ENCODE measurements at regions not wholly inside any gene's neighbourhood (a gene's known extent, or its start where the extent isn't known, plus 50 kb on each side); places are given as distances from the start of the nearest gene placed in this dataset.

DNA sequence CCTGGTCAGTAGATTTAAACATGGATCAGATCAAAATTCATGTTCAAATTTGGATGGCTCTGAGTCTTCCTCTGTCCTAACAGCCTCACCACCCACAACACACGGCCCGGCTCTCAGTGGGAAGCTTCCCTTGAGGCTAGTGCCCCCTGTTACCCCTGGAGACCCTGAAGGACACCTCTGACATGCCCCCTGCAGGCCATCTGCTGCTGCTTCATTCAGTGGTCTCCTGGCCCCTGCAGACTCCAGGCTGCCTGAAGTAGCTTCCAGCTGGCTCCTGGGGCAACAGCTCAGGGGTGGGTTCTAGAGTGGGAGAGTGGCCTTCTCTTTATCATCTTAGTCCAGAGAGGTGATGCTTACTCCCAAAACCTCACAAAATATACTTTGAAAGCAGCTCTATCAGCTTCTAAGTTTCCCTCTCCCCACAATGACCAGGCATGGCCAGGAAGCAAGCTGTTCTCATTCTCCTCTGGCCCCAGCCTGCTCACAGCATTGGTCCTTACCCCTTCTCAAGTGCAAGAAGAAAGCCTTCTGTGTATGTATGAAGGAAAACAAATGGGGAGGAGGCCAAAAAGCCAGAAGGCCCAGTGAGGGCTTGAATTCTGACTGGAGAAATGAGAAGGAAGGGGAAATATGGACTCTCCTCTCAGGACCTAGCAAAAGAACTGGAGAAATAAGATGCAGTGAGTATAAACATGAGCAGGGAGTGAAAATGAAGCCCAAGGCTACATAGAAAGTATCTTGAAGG, 189.6 kb upstream of the INHBA start:
- intact Hi-C loops (cut with DNase I; ENCODE audit: low total_unique reads) = no loop called here
- TF ChIP-seq POLR2A (IDR thresholded peaks at IDR 0.05) = no peak
- TF ChIP-seq, protein P1, sequence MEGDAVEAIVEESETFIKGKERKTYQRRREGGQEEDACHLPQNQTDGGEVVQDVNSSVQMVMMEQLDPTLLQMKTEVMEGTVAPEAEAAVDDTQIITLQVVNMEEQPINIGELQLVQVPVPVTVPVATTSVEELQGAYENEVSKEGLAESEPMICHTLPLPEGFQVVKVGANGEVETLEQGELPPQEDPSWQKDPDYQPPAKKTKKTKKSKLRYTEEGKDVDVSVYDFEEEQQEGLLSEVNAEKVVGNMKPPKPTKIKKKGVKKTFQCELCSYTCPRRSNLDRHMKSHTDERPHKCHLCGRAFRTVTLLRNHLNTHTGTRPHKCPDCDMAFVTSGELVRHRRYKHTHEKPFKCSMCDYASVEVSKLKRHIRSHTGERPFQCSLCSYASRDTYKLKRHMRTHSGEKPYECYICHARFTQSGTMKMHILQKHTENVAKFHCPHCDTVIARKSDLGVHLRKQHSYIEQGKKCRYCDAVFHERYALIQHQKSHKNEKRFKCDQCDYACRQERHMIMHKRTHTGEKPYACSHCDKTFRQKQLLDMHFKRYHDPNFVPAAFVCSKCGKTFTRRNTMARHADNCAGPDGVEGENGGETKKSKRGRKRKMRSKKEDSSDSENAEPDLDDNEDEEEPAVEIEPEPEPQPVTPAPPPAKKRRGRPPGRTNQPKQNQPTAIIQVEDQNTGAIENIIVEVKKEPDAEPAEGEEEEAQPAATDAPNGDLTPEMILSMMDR (IDR thresholded peaks at IDR 0.05) = no peak
- Histone ChIP-seq H3K27me3 (no peaks in the 10 kb centered on the region), H3K27ac (no peak overlapping the region), H3K36me3 (ENCODE audit: low read depth, missing control alignments) (no peaks in the 10 kb centered on the region), H3K4me3 (no peak overlapping the region), H3K4me1 (peaks cover 7% of the 10 kb centered on the region), H3K9me3 (no peaks in the 10 kb centered on the region)
- DNase-seq = no peak
- WGBS, 2 donors = 79 to 88% methylated on average over 2 of the region's 2 CpGs

DNA sequence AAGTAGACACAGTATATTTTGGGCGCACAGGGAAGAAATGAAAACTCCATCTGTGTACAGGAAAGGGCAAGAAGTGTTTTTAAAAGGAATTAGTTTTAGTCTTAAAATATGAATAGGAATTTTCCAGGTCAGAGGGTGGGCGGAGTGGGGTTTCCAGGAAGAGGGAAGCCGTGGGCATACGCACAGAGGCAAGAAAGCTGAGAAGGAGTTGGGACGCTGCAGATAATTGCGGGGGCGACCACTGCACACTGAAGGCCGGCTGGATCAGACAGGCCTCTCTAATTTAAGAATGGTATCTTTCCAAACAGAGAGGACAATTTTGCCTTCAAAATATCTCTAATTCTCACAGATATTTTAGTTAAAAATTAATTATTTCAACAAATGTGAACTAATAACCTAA, 189.1 kb upstream of the INHBA start:
- no peaks in the 10 kb centered on the region for H3K27me3 ChIP-seq
- DNase-seq = no peak
- 59 to 64% methylated on average over 8 of the region's 8 CpGs for WGBS, 2 donors
- H3K27ac ChIP-seq = no peak overlapping the region
- H3K4me1 ChIP-seq = peaks cover 7% of the 10 kb centered on the region
- no peaks in the 10 kb centered on the region for H3K36me3 ChIP-seq (ENCODE audit: low read depth, missing control alignments)
- no peaks in the 10 kb centered on the region for H3K9me3 ChIP-seq
- no peak for TF ChIP-seq POLR2A (IDR thresholded peaks at IDR 0.05)
- TF ChIP-seq, protein P1 (IDR thresholded peaks at IDR 0.05) = no peak
- intact Hi-C loops (cut with DNase I; ENCODE audit: low total_unique reads) = no loop called here
- H3K4me3 ChIP-seq = no peak overlapping the region

DNA sequence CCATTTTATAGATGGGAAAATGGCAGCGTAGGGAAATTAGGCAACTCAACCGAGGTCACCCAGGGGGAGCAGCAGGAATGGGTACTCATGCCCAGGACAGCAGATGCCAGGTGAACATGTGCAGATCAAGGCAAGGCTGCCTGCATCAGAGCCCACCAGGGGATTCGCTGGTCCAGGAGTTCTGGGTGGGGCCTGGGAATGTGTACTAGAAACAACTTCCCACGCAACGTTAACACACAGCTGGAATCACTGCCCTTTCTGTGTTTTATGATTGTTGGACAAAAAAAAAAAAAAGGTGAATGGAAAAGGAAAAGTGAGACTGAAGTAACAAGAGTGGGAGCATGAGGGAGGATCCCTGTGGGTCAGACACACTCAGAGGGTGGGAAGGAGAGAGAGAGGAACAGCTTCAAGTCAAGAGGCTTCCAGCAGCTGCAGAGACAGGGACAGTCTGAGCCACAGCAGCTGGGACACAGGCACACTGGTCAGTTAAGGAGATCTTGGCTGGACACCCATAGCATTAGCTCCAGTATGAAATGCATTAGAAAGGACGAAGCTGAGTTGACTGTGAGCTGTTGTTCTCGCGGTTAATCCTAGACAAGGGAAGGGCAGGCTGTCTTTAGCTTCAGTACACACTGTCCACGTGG, 187.9 kb upstream of the INHBA start:
- Histone ChIP-seq H3K4me3 (no peak overlapping the region), H3K4me1 (peaks cover 17% of the 10 kb centered on the region), H3K27me3 (no peaks in the 10 kb centered on the region), H3K36me3 (ENCODE audit: low read depth, missing control alignments) (no peaks in the 10 kb centered on the region), H3K9me3 (no peaks in the 10 kb centered on the region), H3K27ac (no peak overlapping the region)
- intact Hi-C loops (cut with DNase I; ENCODE audit: low total_unique reads) = no loop called here
- no peak for TF ChIP-seq POLR2A (IDR thresholded peaks at IDR 0.05)
- TF ChIP-seq, protein P1 (IDR thresholded peaks at IDR 0.05) = no peak
- no peak for DNase-seq
- whole genome bisulfite sequencing, 2 donors = 60 to 62% methylated on average over 9 of the region's 9 CpGs

DNA sequence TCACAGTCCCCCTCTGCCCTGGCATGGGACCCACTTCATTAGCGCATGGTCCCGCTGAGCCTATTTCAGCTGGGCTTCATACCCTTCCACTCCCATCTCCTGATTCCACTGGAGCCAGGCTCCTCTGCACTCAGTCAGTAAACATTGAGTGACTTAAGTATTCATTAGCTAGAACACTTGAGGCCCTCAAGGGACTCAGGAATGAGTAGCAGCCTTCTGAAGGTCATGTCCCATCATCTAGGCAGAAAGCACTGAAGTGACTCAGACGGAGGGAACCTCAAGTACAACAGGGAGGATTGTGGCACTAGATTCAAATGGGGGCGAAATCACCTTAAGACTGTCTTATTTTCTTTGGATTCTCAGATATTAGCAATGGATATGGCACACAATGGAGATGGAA, 186.6 kb upstream of the INHBA start:
- no peaks in the 10 kb centered on the region for H3K27me3 ChIP-seq
- intact Hi-C loops (cut with DNase I; ENCODE audit: low total_unique reads) = no loop called here

More for the DNA sequence above, 186.6 kb upstream of the INHBA start:
- 92 to 97% methylated on average over 4 of the region's 4 CpGs for WGBS, 2 donors
- H3K36me3 ChIP-seq (ENCODE audit: low read depth, missing control alignments) = no peaks in the 10 kb centered on the region
- H3K4me1 ChIP-seq = peaks cover 17% of the 10 kb centered on the region
- no peak overlapping the region for H3K27ac ChIP-seq
- TF ChIP-seq, protein P1 (IDR thresholded peaks at IDR 0.05) = no peak
- no peak for TF ChIP-seq POLR2A (IDR thresholded peaks at IDR 0.05)
- no peak for DNase-seq
- H3K9me3 ChIP-seq = no peaks in the 10 kb centered on the region
- H3K4me3 ChIP-seq = no peak overlapping the region
